ENCODE measurements at regions not wholly inside any gene's neighbourhood (a gene's known extent, or its start where the extent isn't known, plus 50 kb on each side); places are given as distances from the start of the nearest gene placed in this dataset.

GRCh38 chr14:83798421-83798820 is 1731.5 kb upstream of the FLRT2 start:
- no peak for DNase-seq

DNA sequence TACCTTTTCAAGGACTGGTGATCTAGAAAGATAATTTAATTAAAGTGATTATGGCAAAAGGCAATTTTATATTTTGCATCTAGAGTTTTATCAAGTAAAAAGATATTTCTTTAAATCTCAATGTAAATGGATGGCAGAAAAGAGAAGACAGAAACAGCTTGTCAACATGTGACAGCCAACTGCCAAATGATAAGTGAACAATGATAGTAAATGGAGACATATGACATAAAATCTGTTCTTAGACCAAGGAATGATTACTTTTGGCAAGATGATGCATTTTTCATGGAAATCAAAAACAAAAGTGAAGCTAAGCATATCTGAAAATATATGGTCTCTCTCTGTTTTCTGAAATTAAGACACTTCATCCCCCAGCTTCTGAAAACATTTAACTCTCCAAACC is 1730.7 kb upstream of the FLRT2 start:
- DNase-seq = no peak

DNA sequence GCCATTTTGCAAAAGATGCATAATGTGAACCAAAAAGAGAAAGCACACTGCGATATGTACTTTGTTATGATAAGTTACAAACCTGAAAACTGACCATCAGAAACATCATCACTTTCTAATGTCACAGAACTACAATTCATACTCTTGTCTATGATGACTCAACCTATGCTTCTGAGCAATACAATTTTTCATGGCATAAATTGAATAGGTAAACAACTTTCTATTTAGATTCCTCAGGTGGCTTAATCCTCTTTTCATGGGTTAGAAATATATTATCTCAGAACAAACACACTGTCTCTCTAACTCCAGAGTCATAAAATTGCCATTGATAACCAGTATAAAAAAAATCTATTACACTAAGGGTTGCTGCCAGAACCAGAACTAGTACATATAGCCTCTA is 1715.0 kb upstream of the FLRT2 start:
- DNase-seq = no peak

DNA sequence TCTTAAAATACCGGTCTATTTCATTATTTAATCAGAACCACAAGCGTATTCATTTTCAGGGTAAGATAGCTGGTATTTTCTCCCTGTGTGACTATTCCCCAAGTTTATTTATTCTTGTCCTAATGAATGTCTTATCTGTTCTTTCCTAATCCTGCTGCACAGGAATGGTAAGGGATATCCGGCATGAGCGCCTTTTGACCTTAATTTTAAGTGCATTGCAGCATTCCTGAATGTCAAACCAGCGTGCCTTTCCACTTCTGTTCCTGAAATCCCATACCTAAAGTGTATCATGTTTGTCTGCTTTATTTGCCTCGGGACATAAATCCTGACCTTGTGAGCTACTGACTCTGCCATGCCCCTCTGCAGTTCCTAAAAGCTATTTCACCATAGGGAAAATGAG is 1713.2 kb upstream of the FLRT2 start:
- no peak for DNase-seq

DNA sequence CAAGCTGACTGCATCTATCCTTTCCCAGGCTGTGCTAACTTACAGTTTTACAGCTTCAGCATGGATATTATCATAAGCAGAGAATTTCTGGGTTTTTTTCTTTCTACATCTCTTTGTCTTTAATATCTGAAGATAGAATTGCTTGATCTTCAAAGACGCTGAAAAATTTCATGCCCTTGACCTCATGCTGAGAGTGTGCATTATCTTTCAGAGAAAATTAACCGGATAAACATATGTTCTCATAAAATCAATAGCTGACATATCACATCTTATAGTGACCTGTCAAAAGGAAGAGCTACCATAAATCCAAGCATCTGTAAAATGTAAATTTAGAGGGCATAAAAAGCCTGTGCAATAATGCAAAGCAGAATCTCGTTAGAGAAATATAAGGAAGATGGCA is 1704.1 kb upstream of the FLRT2 start:
- no peak for DNase-seq

GRCh38 chr14:83826838-83827237 is 1703.1 kb upstream of the FLRT2 start:
- DNase-seq = no peak

GRCh38 chr14:83827383-83827782 is 1702.6 kb upstream of the FLRT2 start:
- DNase-seq = no peak

DNA sequence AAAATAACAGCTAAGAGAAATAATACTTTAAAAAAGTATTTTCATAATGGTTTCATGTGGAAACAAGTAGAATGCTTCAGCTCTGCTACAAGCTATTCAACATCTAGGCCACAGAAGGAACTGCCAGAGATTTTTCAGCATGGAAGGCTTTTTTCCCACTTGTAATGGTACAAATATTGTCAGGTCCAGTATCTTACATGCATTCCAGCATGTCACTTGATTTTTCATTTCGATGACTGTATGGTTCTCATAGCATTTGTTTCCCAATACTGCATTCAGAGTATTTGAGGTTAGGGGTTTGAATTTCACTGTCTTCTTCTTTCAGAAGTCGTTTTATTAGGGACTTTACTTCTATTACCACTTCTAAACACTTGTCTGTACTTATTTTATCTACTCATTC is 1701.5 kb upstream of the FLRT2 start:
- no peak for DNase-seq

GRCh38 chr14:83830316-83830715 is 1699.6 kb upstream of the FLRT2 start:
- DNase-seq = no peak

DNA sequence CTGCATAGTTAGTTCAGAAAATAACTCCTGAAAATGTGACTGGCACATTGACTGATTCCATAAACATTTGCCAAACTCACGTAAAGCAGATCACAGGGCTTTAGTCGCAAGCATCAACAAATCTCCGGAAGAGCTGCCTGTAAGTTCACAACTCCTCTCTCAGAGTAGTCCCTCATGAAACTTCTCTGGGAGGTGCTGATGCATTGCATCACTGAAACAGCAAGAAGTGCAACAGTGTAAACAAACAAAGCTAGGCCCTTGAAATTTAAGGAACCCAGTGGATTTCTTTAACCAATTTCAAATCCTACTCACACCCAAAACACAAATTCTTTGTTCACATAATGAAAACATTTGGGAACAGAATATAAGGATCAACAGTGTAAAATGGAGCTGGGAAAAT is 1691.7 kb upstream of the FLRT2 start:
- no peak for DNase-seq

DNA sequence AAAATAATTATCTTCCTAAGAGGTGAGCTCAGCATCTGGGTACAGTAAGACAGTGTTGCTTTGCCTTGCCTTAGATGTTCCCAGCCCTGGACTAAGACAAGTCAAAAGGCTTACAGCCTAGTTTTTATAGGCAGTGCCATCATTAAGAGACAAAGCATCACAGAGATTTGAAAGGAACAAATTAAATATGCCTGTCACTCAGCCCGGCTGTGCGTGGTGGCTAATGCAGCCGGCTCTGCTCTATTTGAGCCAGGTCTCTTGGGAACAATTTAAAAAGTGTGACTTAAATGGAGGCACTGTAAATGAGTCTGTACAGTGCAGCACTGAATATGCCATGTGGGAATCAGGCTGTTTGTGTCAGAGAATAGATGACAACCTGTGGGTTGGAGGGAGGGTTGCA is 1687.4 kb upstream of the FLRT2 start:
- DNase-seq = no peak

- DNase-seq = no peak
These were observed 1682.8 kb upstream of the FLRT2 start for GRCh38 chr14:83847102-83847501.

GRCh38 chr14:83850092-83850491 is 1679.9 kb upstream of the FLRT2 start:
- no peak for DNase-seq

DNA sequence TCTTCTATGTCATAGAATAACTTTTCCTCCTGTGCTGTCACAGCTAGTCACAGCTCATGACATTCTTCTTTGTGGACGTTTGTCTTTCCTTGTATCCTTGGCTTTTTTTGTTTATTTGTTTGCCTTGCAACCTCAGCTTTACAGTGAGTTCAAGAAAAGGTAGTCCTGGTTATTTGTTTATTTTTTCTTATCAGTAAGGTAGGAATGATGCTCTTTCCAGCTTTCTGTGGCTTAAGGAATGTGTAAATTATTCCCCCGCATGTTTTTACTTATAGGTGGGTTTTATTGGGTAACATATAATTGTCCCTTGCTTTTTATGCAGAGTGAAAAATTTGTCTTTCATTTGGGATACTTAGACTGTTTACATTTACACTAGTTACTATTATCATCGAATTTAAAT is 1673.6 kb upstream of the FLRT2 start:
- no peak for DNase-seq

- DNase-seq = no peak
These were observed 1669.3 kb upstream of the FLRT2 start for GRCh38 chr14:83860631-83861155.

DNA sequence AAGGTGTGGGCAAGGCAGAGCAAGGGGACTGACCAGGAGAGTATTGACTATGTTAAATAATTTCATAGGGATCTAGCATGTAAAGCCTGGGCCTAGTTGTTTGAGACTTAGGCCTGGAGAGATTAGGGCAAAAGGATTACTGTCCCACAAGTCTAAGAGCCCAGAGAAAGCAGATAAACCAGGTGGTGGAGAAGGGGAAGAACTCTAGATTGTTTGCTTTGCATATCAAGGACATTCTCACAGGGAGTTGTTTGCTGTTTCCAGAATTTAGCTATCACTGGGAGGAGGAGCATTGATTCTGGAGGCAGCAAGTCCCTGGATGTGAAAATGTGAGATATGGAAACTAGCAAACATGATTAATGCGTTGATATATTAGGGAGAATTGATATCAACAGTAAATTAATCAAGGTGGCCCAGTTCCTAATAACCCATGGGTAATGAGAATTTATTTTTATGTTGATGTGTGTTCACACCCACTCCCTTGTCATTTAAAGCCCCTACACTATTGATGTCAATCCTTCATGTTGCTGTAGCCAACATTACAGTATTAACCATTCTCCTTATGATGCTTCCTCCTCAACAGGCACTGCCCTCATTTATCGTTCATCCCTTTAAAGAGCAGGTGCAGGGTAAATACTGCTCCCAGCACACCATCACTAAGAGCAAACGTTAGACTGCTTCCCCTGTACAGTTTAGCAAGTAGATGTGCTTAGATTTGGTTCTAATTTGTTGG is 1666.7 kb upstream of the FLRT2 start:
- no peak for DNase-seq

DNA sequence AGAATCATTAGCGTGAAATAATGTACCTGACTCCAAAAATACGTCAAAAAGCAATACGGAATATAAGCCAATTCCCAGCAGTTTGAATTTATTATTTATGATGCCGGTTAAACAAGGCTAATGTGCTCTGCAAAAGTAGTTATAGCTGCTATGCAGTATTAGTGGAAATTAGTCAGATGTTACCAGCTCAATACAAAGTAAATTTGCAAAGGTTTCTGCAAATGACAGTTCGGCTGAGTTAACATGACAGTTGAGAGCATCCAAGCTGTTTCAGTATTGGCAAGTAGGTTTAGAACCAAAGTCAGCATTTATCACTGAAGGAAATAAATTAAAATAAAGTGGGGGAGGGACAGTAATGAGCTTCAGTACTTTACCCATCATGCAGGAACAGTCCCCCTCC is 1665.8 kb upstream of the FLRT2 start:
- DNase-seq = no peak

- no peak for DNase-seq
These were observed 1662.2 kb upstream of the FLRT2 start for GRCh38 chr14:83867566-83868225.

DNA sequence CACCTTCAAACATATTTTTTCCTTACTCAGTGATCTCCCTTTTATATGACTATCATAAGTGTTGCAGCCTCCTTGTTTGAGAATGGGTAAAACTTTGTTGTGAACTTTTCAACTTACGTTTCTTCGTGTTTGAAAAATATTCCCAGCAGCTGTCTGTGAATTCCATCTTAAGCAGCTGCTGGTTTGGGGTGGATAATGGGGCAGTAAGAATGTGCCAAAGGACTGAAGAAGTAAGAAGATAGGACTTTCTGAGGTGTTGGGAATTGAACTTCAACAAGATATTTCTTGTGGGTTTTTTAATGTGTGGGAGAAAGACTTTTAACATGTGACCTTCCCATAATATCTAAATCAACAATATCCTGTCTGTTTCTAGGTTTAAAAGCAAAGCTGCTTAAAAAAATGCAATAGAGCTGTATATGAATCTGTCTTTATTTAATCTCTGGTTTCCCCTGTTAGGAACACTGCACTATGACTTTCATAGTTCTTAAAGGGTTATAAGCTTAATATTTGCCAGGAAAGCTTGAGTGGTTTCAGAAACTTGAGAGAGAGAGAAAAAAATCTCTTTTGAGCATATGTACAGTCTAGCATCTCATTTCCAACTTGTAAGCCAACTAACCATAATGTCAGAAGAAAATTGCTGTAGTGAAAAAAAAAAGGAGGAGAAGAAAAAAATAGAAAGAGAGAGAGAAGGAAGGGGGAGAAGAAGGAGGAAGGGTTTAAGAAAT is 1659.2 kb upstream of the FLRT2 start:
- no peak for DNase-seq

GRCh38 chr14:83873669-83874068 is 1656.3 kb upstream of the FLRT2 start:
- DNase-seq = no peak

DNA sequence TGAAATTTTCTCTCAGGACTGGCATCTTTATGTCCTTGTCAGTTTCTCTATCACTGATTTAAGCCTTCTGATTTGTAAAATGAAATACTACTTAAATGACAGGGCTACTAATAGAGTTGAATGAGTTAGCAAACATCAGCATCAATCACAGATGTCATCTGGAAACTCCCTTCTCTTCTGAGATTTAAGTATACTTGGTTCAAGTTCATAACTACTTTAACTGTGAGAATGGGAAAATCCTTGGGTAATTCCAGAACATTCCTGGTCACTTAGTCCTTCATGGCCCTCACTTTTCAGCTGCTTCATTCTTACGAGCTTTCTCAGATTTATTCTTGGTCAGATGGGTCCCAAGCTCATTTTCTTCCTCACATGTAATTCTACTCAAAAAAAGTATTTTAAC is 1655.3 kb upstream of the FLRT2 start:
- DNase-seq = no peak

- DNase-seq = no peak
These were observed 1646.2 kb upstream of the FLRT2 start for GRCh38 chr14:83883732-83884131.

GRCh38 chr14:83885837-83886293 is 1644.1 kb upstream of the FLRT2 start:
- DNase-seq = no peak

GRCh38 chr14:83887866-83888265 is 1642.1 kb upstream of the FLRT2 start:
- DNase-seq = no peak
